K562 (cell line): ENCODE measurements at regions not wholly inside any gene's neighbourhood (a gene's known extent, or its start where the extent isn't known, plus 50 kb on each side); places are given as distances from the start of the nearest gene placed in this dataset.

Experiments
- ESRRB ChIP-seq: fragments of 250-450 bp; sonication (Bioruptor Pico); IDR thresholded peaks from 2 replicates; pipeline ENCODE4 v1.5.0; 2020; ENCODE audit warnings: mild to moderate bottlenecking, moderate library complexity, borderline replicate concordance
- NKRF ChIP-seq: fragments of 450-650 bp; IDR thresholded peaks from 2 replicates; pipeline ENCODE4 v1.6.1; 2016; ENCODE audit warnings: borderline replicate concordance
- ZNF184 ChIP-seq: sonication (generic); formaldehyde crosslinking; IDR thresholded peaks from 2 replicates; pipeline ENCODE4 v1.5.0; 2020; ENCODE audit warnings: missing genetic modification reagents
- ZNF407 ChIP-seq: fragments of 450-650 bp; IDR thresholded peaks from 2 replicates; pipeline ENCODE4 v1.6.1; 2016; ENCODE audit warnings: low read depth
- ZNF551 ChIP-seq: fragments of 250-450 bp; sonication (Bioruptor Pico); IDR thresholded peaks from 2 replicates; pipeline ENCODE4 v1.5.0; 2021; ENCODE audit warnings: mild to moderate bottlenecking, moderate library complexity

GRCh38 chr5:10812218-10812617 lies 51.2 kb upstream of the DAP start (continued):
- no peak for TF ChIP-seq ZNF184 (CRISPR knock-in tag)
- no peak for TF ChIP-seq NKRF
- no peak for TF ChIP-seq ZNF551 (CRISPR knock-in tag)
- TF ChIP-seq ZNF407, result no peak
- TF ChIP-seq ESRRB (CRISPR knock-in tag), result no peak
